Astrocyte of the hippocampus (primary cell): ENCODE measurements at regions not wholly inside any gene's neighbourhood (a gene's known extent, or its start where the extent isn't known, plus 50 kb on each side); places are given as distances from the start of the nearest gene placed in this dataset.
A peak's percentile ranks its signal among the peaks of the same experiment; 100 is the strongest.
"Not testable (repeated sequence)": the region's sequence is repeated elsewhere in the genome, so short reads cannot be mapped to it uniquely, and the experiment has no call there.

ENCODE experiments used
- DNase-seq: peaks from one replicate; pipeline ENCODE4 v3.0.0; 2011; ENCODE audit warnings: low read depth, low spot score

- not testable (repeated sequence) for DNase-seq
Measured at GRCh38 chr16:8068225-8068624, 522.1 kb downstream of the TMEM114 start.

GRCh38 chr16:8063159-8063558, 527.2 kb downstream of the TMEM114 start:
- no peak for DNase-seq

GRCh38 chr16:8062677-8063076, 527.6 kb downstream of the TMEM114 start:
- DNase-seq: no peak

GRCh38 chr16:8055761-8056160, 534.5 kb downstream of the TMEM114 start:
- no peak for DNase-seq

- DNase-seq: no peak
Measured at GRCh38 chr16:8053437-8053836, 536.9 kb downstream of the TMEM114 start.

- DNase-seq: no peak
Measured at GRCh38 chr16:8048433-8048832, 541.9 kb downstream of the TMEM114 start.

- DNase-seq: no peak
Measured at GRCh38 chr16:8047736-8048135, 542.6 kb downstream of the TMEM114 start.

- DNase-seq: peak; percentile 3
Measured at GRCh38 chr16:8044796-8045195, 545.5 kb downstream of the TMEM114 start.

- no peak for DNase-seq
Measured at GRCh38 chr16:8032406-8032805, 557.9 kb downstream of the TMEM114 start.

- not testable (repeated sequence) for DNase-seq
Measured at GRCh38 chr16:8030004-8030403, 560.3 kb downstream of the TMEM114 start.

GRCh38 chr16:8026450-8026849, 563.9 kb downstream of the TMEM114 start:
- peak; percentile 20 for DNase-seq

- DNase-seq: no peak
Measured at GRCh38 chr16:8023326-8023725, 567.0 kb downstream of the TMEM114 start.

GRCh38 chr16:8005096-8005860, 585.0 kb downstream of the TMEM114 start:
- DNase-seq: no peak

GRCh38 chr16:7998789-7999453, 591.4 kb downstream of the TMEM114 start:
- DNase-seq: no peak

GRCh38 chr16:7997966-7998365, 592.3 kb downstream of the TMEM114 start:
- no peak for DNase-seq

- no peak for DNase-seq
Measured at GRCh38 chr16:7992616-7993015, 597.7 kb downstream of the TMEM114 start.

GRCh38 chr16:7990626-7991260, 599.6 kb downstream of the TMEM114 start:
- peak; percentile 33 for DNase-seq

- no peak for DNase-seq
Measured at GRCh38 chr16:7983676-7984075, 606.6 kb downstream of the TMEM114 start.

- no peak for DNase-seq
Measured at GRCh38 chr16:7980133-7980483, 610.2 kb downstream of the TMEM114 start.

GRCh38 chr16:7979448-7980132, 610.7 kb downstream of the TMEM114 start:
- DNase-seq: peak; percentile 23

- no peak for DNase-seq
Measured at GRCh38 chr16:7976563-7976962, 613.7 kb downstream of the TMEM114 start.

GRCh38 chr16:7976125-7976524, 614.2 kb downstream of the TMEM114 start:
- no peak for DNase-seq
